Left ventricle myocardium inferior (tissue), 1 donor: ENCODE measurements at regions not wholly inside any gene's neighbourhood (a gene's known extent, or its start where the extent isn't known, plus 50 kb on each side); places are given as distances from the start of the nearest gene placed in this dataset.

ENCODE experiments used
- DNase-seq: peaks from one replicate; pipeline ENCODE4 v3.0.0-alpha.2; 2020
- H3K27ac ChIP-seq: fragments of 200-600 bp; replicated peaks from 2 replicates; pipeline ENCODE4 v1.8.0; 2021
- H3K27me3 ChIP-seq: fragments of 200-600 bp; 2 replicates; pipeline ENCODE4 v1.8.0; 2021; ENCODE audit warnings: low read depth
- H3K36me3 ChIP-seq: fragments of 200-600 bp; 2 replicates; pipeline ENCODE4 v1.8.0; 2021
- H3K4me1 ChIP-seq: fragments of 200-600 bp; 2 replicates; pipeline ENCODE4 v1.8.0; 2021
- H3K4me3 ChIP-seq: fragments of 200-600 bp; 2 replicates; pipeline ENCODE4 v1.8.0; 2021; ENCODE audit warnings: mild to moderate bottlenecking, moderate library complexity
- H3K9me3 ChIP-seq: fragments of 200-600 bp; replicated peaks from 2 replicates; pipeline ENCODE4 v1.8.0; 2021
- CTCF ChIP-seq: fragments of 200-600 bp; IDR thresholded peaks from 2 replicates; pipeline ENCODE4 v1.8.0; 2021; ENCODE audit warnings: antibody characterized with exemption, mild to moderate bottlenecking, borderline replicate concordance
- intact Hi-C: fragments of 100-400 bp; cut with micrococcal nuclease; formaldehyde crosslinking; loops from one replicate; pipeline ENCODE4 v1.11.0; 2022
- donor health status: DM: no; HTN: yes; CAD: no; lungs with severe emphysema.

DNA sequence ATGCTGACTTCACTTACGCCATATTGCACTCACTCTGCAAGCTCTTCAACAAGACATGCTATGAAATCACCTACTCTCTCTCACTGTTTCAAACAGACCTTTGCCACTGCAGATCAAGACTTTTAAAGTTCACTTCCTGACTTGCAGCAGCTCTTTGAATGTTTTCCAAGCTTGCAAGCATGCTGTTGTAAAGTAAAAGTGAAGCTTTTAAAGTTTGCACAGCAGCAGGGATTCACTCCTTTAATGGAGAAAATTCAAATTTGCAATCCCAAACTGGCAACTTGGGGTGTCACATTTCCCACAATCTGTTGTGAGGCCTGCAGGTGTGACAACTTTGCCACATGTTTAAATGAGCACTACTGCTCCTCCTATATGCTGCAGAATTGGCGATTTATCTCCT, 270.9 kb downstream of the ALX1 start:
- intact Hi-C loops = no loop called here
- no peak for DNase-seq
- Histone ChIP-seq H3K27me3 (no peaks in the 10 kb centered on the region), H3K27ac (no peak overlapping the region), H3K9me3 (no peaks in the 10 kb centered on the region), H3K4me3 (no peak overlapping the region), H3K36me3 (no peaks in the 10 kb centered on the region), H3K4me1 (no peaks in the 10 kb centered on the region)
- no peak for TF ChIP-seq CTCF

DNA sequence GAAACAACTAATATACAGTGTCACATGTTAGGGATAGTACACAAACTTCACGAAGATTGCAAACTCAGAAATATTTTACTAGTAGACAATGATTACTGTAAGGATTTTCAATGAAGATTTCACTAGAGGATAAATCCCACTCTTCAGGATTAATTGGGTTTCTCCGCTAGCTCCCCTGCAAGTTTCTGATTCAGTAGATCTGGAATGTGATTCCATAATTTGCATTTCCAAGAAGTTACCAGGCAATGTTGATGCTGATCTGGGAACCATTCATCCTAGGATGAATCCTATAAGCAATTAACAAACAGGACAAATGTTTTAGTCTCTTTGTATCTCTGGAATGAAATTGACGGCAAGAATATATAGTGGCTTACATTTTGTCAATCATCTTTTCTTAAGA, 272.4 kb downstream of the ALX1 start:
- H3K9me3 ChIP-seq = no peaks in the 10 kb centered on the region
- H3K27me3 ChIP-seq = no peaks in the 10 kb centered on the region
- intact Hi-C loops = no loop called here
- H3K4me1 ChIP-seq = no peaks in the 10 kb centered on the region
- TF ChIP-seq CTCF = no peak
- no peak for DNase-seq
- no peaks in the 10 kb centered on the region for H3K36me3 ChIP-seq
- H3K27ac ChIP-seq = no peak overlapping the region
- no peak overlapping the region for H3K4me3 ChIP-seq

GRCh38 chr12:85557850-85558249, 277.8 kb downstream of the ALX1 start:
- Histone ChIP-seq H3K4me3 (no peak overlapping the region), H3K4me1 (no peaks in the 10 kb centered on the region), H3K27ac (no peak overlapping the region), H3K36me3 (no peaks in the 10 kb centered on the region), H3K9me3 (no peaks in the 10 kb centered on the region), H3K27me3 (no peaks in the 10 kb centered on the region)
- no peak for DNase-seq
- no peak for TF ChIP-seq CTCF
- intact Hi-C loops = no loop called here

GRCh38 chr12:85558684-85559083, 277.5 kb downstream of the RASSF9 start:
- intact Hi-C loops = no loop called here
- H3K27me3 ChIP-seq = no peaks in the 10 kb centered on the region
- no peaks in the 10 kb centered on the region for H3K9me3 ChIP-seq
- no peak overlapping the region for H3K4me3 ChIP-seq
- no peaks in the 10 kb centered on the region for H3K36me3 ChIP-seq
- no peak for DNase-seq
- H3K27ac ChIP-seq = no peak overlapping the region
- no peak for TF ChIP-seq CTCF
- no peaks in the 10 kb centered on the region for H3K4me1 ChIP-seq

GRCh38 chr12:85559127-85559526, 277.1 kb downstream of the RASSF9 start:
- no peak overlapping the region for H3K4me3 ChIP-seq
- H3K9me3 ChIP-seq = no peaks in the 10 kb centered on the region
- H3K27me3 ChIP-seq = no peaks in the 10 kb centered on the region
- H3K36me3 ChIP-seq = no peaks in the 10 kb centered on the region
- H3K4me1 ChIP-seq = no peaks in the 10 kb centered on the region
- intact Hi-C loops = no loop called here
- DNase-seq = no peak
- H3K27ac ChIP-seq = no peak overlapping the region
- TF ChIP-seq CTCF = no peak

DNA sequence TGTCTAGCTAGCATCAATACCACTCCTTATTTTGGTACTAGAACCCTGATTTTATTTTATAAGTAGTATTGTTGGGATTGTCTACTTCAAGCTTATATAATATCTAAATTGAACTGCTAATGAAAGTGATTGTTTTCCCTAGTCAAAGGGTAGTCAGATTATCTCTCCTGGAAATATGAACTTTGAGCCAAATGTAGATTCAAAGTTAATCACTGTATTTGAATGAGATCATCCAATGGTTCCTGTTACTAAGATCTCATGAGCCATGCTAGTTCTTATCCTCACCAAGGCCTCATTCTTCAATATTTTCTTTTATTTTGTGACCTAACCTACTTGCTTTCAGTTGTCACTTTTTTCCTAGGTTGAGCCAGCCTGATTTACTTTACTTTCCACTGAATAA, 276.7 kb downstream of the RASSF9 start:
- Histone ChIP-seq H3K27ac (no peak overlapping the region), H3K36me3 (no peaks in the 10 kb centered on the region), H3K9me3 (no peaks in the 10 kb centered on the region), H3K27me3 (no peaks in the 10 kb centered on the region), H3K4me3 (no peak overlapping the region), H3K4me1 (no peaks in the 10 kb centered on the region)
- DNase-seq = no peak
- TF ChIP-seq CTCF = no peak
- intact Hi-C loops = no loop called here
